H1 (cell line): ENCODE measurements at regions not wholly inside any gene's neighbourhood (a gene's known extent, or its start where the extent isn't known, plus 50 kb on each side); places are given as distances from the start of the nearest gene placed in this dataset.

Experiments used
- CTCF ChIA-PET: fragments of 300-600 bp; sonication (Branson Sonifier 250); formaldehyde crosslinking; loops from one replicate; lab custom pipeline; 2021; ENCODE audit not compliant: partially characterized antibody; lab: Charles Lee
- POLR2A ChIA-PET: fragments of 300-600 bp; sonication (Branson Sonifier 250); formaldehyde crosslinking; loops from one replicate; lab custom pipeline; 2021; ENCODE audit warnings: inconsistent platforms; ENCODE audit not compliant: partially characterized antibody; lab: Charles Lee
- DNase-seq, 2 experiments: peaks; one replicate each; pipeline versions ENCODE4 v3.0.0 to v3.0.0-alpha.2; 2010 to 2022; ENCODE audit warnings: low spot score in 2 of 2, low read depth in 1 of 2, mixed read lengths in 1 of 2
- FAIRE-seq: peaks from 2 replicates; lab custom pipeline; 2011; peaks lifted over from hg19 to GRCh38; lab: Jason Lieb, UNC
- H2AFZ ChIP-seq: 2 replicates; pipeline ENCODE4 v1.8.1; 2012; ENCODE audit warnings: low read length, inconsistent platforms
- H2AK5ac ChIP-seq: 2 replicates; pipeline ENCODE4 v1.6.1; 2013; ENCODE audit warnings: low read depth, low read length
- H2BK120ac ChIP-seq: replicated peaks from 2 replicates; pipeline ENCODE3; 2013; ENCODE audit warnings: low read depth, low read length, inconsistent platforms
- H2BK12ac ChIP-seq: 2 replicates; pipeline ENCODE4 v1.6.1; 2013; ENCODE audit warnings: low read depth, low read length
- H2BK15ac ChIP-seq: 2 replicates; pipeline ENCODE4 v1.6.1; 2013; ENCODE audit warnings: low read length
- H2BK20ac ChIP-seq: 2 replicates; pipeline ENCODE4 v1.6.1; 2013; ENCODE audit warnings: low read length
- H2BK5ac ChIP-seq: 2 replicates; pipeline ENCODE4 v1.6.1; 2013; ENCODE audit warnings: low read depth, low read length
- H3K14ac ChIP-seq: 2 replicates; pipeline ENCODE4 v1.6.1; 2013; ENCODE audit warnings: inconsistent platforms; ENCODE audit not compliant: insufficient read length
- H3K18ac ChIP-seq: 2 replicates; pipeline ENCODE4 v1.6.1; 2013; ENCODE audit warnings: low read length; ENCODE audit errors: extremely low read depth
- H3K23ac ChIP-seq: 2 replicates; pipeline ENCODE4 v1.6.1; 2013; ENCODE audit warnings: inconsistent platforms; ENCODE audit not compliant: insufficient read length
- H3K23me2 ChIP-seq: 2 replicates; pipeline ENCODE4 v1.6.1; 2013; ENCODE audit warnings: low read depth, low read length
- H3K27ac ChIP-seq: 2 replicates; pipeline ENCODE4 v1.6.1; 2011; ENCODE audit warnings: low read depth, low read length, inconsistent platforms
- H3K27me3 ChIP-seq, 4 experiments: replicated peaks in 1 of 4; 1 replicate in 1 of 4; 2 replicates in 3 of 4; pipeline versions ENCODE4 v1.6.1 to v1.8.1; 2011 to 2013; ENCODE audit warnings: low read length in 3 of 4, mild to moderate bottlenecking in 3 of 4, inconsistent platforms in 2 of 4, mixed read lengths in 2 of 4, moderate library complexity in 1 of 4; ENCODE audit not compliant: control insufficient read depth in 3 of 4, insufficient read depth in 3 of 4; ENCODE audit errors: extremely low read depth in 1 of 4
- H3K36me3 ChIP-seq, 4 experiments: 2 replicates each; pipeline versions ENCODE4 v1.6.1 to v1.8.1; 2011 to 2013; ENCODE audit warnings: mild to moderate bottlenecking in 4 of 4, low read length in 3 of 4, moderate library complexity in 2 of 4, control low read depth in 1 of 4, inconsistent platforms in 1 of 4; ENCODE audit not compliant: insufficient read depth in 4 of 4, control insufficient read depth in 2 of 4
- H3K4ac ChIP-seq: replicated peaks from 2 replicates; pipeline ENCODE3; 2013; ENCODE audit warnings: low read length, low read depth, mixed read lengths, inconsistent platforms; ENCODE audit not compliant: insufficient read length
- H3K4me1 ChIP-seq, 4 experiments: replicated peaks in 1 of 4; 1 replicate in 1 of 4; 2 replicates in 3 of 4; pipeline versions ENCODE4 v1.6.1 to v1.8.1; 2011 to 2013; ENCODE audit warnings: low read length in 3 of 4, inconsistent platforms in 2 of 4, mixed read lengths in 1 of 4; ENCODE audit not compliant: insufficient read depth in 4 of 4, control insufficient read depth in 3 of 4
- H3K4me2 ChIP-seq, 2 experiments: 2 replicates each; pipeline versions ENCODE4 v1.6.1 to v1.8.1; 2011 to 2013; ENCODE audit warnings: low read depth in 2 of 2, low read length in 2 of 2, control low read depth in 1 of 2, inconsistent platforms in 1 of 2, mild to moderate bottlenecking in 1 of 2; ENCODE audit not compliant: insufficient read depth in 1 of 2
- H3K4me3 ChIP-seq, 4 experiments: fragments of 200-600, 300-600 bp in 1 of 4; sonication (generic), shearing (Covaris generic), sonication (Bioruptor Twin) in 1 of 4; 2 replicates each; pipeline versions ENCODE4 v1.5.1 to v1.8.1; 2011 to 2016; ENCODE audit warnings: low read length in 4 of 4, low read depth in 3 of 4, control low read depth in 2 of 4, inconsistent platforms in 2 of 4, mild to moderate bottlenecking in 2 of 4, mixed read lengths in 1 of 4, moderate library complexity in 1 of 4; ENCODE audit not compliant: insufficient read depth in 2 of 4; ENCODE audit errors: extremely low read depth in 1 of 4
- H3K56ac ChIP-seq: replicated peaks from 2 replicates; pipeline ENCODE3; 2013; ENCODE audit warnings: low read depth, mild to moderate bottlenecking, mixed read lengths, low read length, inconsistent platforms; ENCODE audit not compliant: insufficient read length
- H3K79me1 ChIP-seq: 2 replicates; pipeline ENCODE4 v1.6.1; 2013; ENCODE audit warnings: low read depth, low read length, control low read depth
- H3K79me2 ChIP-seq, 2 experiments: 2 replicates each; pipeline versions ENCODE4 v1.6.1 to v1.8.1; 2012 to 2013; ENCODE audit warnings: low read length in 2 of 2, mild to moderate bottlenecking in 2 of 2, inconsistent platforms in 1 of 2; ENCODE audit not compliant: insufficient read depth in 2 of 2, control insufficient read depth in 1 of 2
- H3K9ac ChIP-seq, 4 experiments: replicated peaks in 1 of 4; 1 replicate in 1 of 4; 2 replicates in 3 of 4; pipeline versions ENCODE4 v1.6.1 to v1.8.1; 2011 to 2013; ENCODE audit warnings: low read depth in 3 of 4, low read length in 3 of 4, control low read depth in 2 of 4, mild to moderate bottlenecking in 2 of 4, moderate library complexity in 2 of 4, inconsistent platforms in 1 of 4; ENCODE audit errors: extremely low read depth in 1 of 4
- H3K9me3 ChIP-seq, 2 experiments: 2 replicates each; pipeline versions ENCODE4 v1.6.1 to v1.8.1; 2012 to 2013; ENCODE audit warnings: mild to moderate bottlenecking in 2 of 2, moderate library complexity in 2 of 2, control low read depth in 1 of 2, inconsistent platforms in 1 of 2, low read depth in 1 of 2, low read length in 1 of 2, mixed read lengths in 1 of 2; ENCODE audit not compliant: insufficient read depth in 2 of 2
- H4K20me1 ChIP-seq, 2 experiments: replicated peaks in 1 of 2; 2 replicates each; pipeline versions ENCODE3 to v1.8.1; 2011 to 2013; ENCODE audit warnings: inconsistent platforms in 2 of 2, low read length in 2 of 2, mild to moderate bottlenecking in 1 of 2; ENCODE audit not compliant: insufficient read depth in 2 of 2, control insufficient read depth in 1 of 2
- H4K5ac ChIP-seq: 2 replicates; pipeline ENCODE4 v1.6.1; 2013; ENCODE audit warnings: low read length, low read depth, mixed read lengths, inconsistent platforms; ENCODE audit not compliant: insufficient read length
- H4K8ac ChIP-seq: 2 replicates; pipeline ENCODE4 v1.8.0; 2013; ENCODE audit warnings: mild to moderate bottlenecking, moderate library complexity, low read length, inconsistent platforms; ENCODE audit not compliant: insufficient read depth; ENCODE audit errors: extremely low read depth
- H4K91ac ChIP-seq: replicated peaks from 2 replicates; pipeline ENCODE3; 2013; ENCODE audit warnings: low read length, mixed read lengths, inconsistent platforms; ENCODE audit not compliant: insufficient read length
- ASH2L ChIP-seq: fragments of 200-600, 300-600 bp; sonication (generic); IDR thresholded peaks from one replicate; pipeline ENCODE4 v1.7.1; 2017; ENCODE audit warnings: low read length
- BCL11A ChIP-seq, 2 experiments: IDR thresholded peaks; one replicate each; pipeline ENCODE4 v1.6.1; 2011; ENCODE audit warnings: low read depth in 2 of 2, low read length in 2 of 2, mild to moderate bottlenecking in 2 of 2
- CHD2 ChIP-seq: IDR thresholded peaks from 2 replicates; pipeline ENCODE4 v1.6.1; 2012; ENCODE audit warnings: low read length, improper control_type of control experiment
- E2F6 ChIP-seq: IDR thresholded peaks from 2 replicates; pipeline ENCODE4 v1.6.1; 2012; ENCODE audit warnings: inconsistent platforms
- HDAC2 ChIP-seq, 2 experiments: fragments of 300-600 bp in 1 of 2; sonication (generic) in 1 of 2; IDR thresholded peaks; 2 replicates each; pipeline ENCODE4 v1.6.1; 2011 to 2012; ENCODE audit warnings: low read depth in 2 of 2, low read length in 2 of 2, mild to moderate bottlenecking in 2 of 2, moderate library complexity in 2 of 2, borderline replicate concordance in 1 of 2, inconsistent platforms in 1 of 2
- HDAC6 ChIP-seq: IDR thresholded peaks from one replicate; pipeline ENCODE4 v1.7.1; 2012; ENCODE audit warnings: low read depth, mild to moderate bottlenecking, inconsistent platforms, low read length, moderate library complexity
- MAX ChIP-seq: IDR thresholded peaks from 2 replicates; pipeline ENCODE4 v1.6.1; 2012; ENCODE audit warnings: inconsistent platforms
- PHF8 ChIP-seq: fragments of 200-600 bp; sonication (generic); conservative IDR thresholded peaks from 2 replicates; pipeline ENCODE4 v1.7.1; 2012; ENCODE audit warnings: low read depth, mild to moderate bottlenecking, inconsistent platforms, low read length, moderate library complexity
- SIRT6 ChIP-seq: IDR thresholded peaks from one replicate; pipeline ENCODE4 v1.7.1; 2012; ENCODE audit warnings: low read length, inconsistent platforms
- SP1 ChIP-seq: IDR thresholded peaks from 2 replicates; pipeline ENCODE4 v1.6.1; 2011; ENCODE audit warnings: low read depth, low read length
- SP4 ChIP-seq: IDR thresholded peaks from 2 replicates; pipeline ENCODE4 v1.6.1; 2012; ENCODE audit warnings: low read length, inconsistent platforms
- YY1 ChIP-seq: IDR thresholded peaks from 2 replicates; pipeline ENCODE4 v1.6.1; 2011; ENCODE audit warnings: low read depth, mild to moderate bottlenecking, low read length
- ZNF274 ChIP-seq: IDR thresholded peaks from 2 replicates; pipeline ENCODE4 v1.7.0; 2012; ENCODE audit warnings: low read length, borderline replicate concordance; ENCODE audit errors: extremely low read depth

- Histone ChIP-seq H3K27me3 (no peaks in the 10 kb centered on the region), H2AK5ac (no peak overlapping the region), H3K23ac (no peak overlapping the region), H2BK5ac (no peak overlapping the region), H3K4me1 (no peaks in the 10 kb centered on the region), H3K4ac (no peak overlapping the region), H2AFZ (no peak overlapping the region), H3K56ac (no peak overlapping the region), H2BK12ac (no peak overlapping the region), H2BK120ac (no peak overlapping the region), H3K79me2 (no peaks in the 10 kb centered on the region), H4K91ac (no peak overlapping the region), H3K14ac (no peak overlapping the region), H3K4me2 (no peak overlapping the region), H3K36me3 (no peaks in the 10 kb centered on the region; a peak in 1 of 8 replicates), H2BK15ac (no peak overlapping the region), H2BK20ac (no peak overlapping the region), H4K20me1 (no peaks in the 10 kb centered on the region), H3K4me3 (no peak overlapping the region), H3K9me3 (no peaks in the 10 kb centered on the region), H3K18ac (no peak overlapping the region), H4K5ac (no peak overlapping the region), H3K27ac (no peak overlapping the region), H3K23me2 (no peaks in the 10 kb centered on the region), H4K8ac (no peak overlapping the region), H3K9ac (no peak overlapping the region), H3K79me1 (peaks cover 3% of the 10 kb centered on the region; the same call in 1 of the 2 replicates)
- DNase-seq = no peak
- no peak for FAIRE-seq
- TF ChIP-seq E2F6 (no peak), MAX (no peak), YY1 (no peak), CHD2 (no peak), SP1 (no peak), BCL11A (IDR thresholded peaks at IDR 0.05; ENCODE audit: low read depth in 2 of 2, low read length in 2 of 2) (no peak), SP4 (no peak), HDAC6 (no peak), ZNF274 (no peak), ASH2L (no peak), SIRT6 (no peak), HDAC2 (IDR thresholded peaks at IDR 0.05; ENCODE audit: borderline replicate concordance in 1 of 2, low read depth in 2 of 2, low read length in 2 of 2) (no peak), PHF8 (no peak)
- ChIA-PET CTCF (no interaction called here), POLR2A (no interaction called here)
Observed at GRCh38 chr6:22098601-22099031, 198.2 kb downstream of the PRL start.
